ENCODE measurements at regions not wholly inside any gene's neighbourhood (a gene's known extent, or its start where the extent isn't known, plus 50 kb on each side); places are given as distances from the start of the nearest gene placed in this dataset.

DNA sequence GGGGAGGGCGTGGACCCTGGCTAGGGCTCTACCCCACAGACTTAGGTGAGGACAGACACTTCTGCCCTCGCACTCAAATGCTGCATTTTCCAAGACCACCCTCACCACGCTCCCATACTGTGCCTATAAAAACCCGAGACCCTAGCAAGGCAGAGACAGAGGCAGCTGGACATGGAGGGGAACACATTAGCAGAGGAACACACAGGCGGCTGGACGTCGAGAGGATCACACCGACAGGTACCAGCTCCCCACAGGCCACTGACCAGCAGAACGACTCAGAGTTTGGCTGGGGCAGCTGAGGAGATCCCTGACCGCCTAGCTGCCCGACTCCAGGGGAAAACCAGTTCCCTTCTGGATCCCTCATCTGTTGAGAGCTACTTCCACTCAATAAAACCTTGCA lies 338.2 kb upstream of the SMIM30 start (continued):
- TF ChIP-seq, protein P1, sequence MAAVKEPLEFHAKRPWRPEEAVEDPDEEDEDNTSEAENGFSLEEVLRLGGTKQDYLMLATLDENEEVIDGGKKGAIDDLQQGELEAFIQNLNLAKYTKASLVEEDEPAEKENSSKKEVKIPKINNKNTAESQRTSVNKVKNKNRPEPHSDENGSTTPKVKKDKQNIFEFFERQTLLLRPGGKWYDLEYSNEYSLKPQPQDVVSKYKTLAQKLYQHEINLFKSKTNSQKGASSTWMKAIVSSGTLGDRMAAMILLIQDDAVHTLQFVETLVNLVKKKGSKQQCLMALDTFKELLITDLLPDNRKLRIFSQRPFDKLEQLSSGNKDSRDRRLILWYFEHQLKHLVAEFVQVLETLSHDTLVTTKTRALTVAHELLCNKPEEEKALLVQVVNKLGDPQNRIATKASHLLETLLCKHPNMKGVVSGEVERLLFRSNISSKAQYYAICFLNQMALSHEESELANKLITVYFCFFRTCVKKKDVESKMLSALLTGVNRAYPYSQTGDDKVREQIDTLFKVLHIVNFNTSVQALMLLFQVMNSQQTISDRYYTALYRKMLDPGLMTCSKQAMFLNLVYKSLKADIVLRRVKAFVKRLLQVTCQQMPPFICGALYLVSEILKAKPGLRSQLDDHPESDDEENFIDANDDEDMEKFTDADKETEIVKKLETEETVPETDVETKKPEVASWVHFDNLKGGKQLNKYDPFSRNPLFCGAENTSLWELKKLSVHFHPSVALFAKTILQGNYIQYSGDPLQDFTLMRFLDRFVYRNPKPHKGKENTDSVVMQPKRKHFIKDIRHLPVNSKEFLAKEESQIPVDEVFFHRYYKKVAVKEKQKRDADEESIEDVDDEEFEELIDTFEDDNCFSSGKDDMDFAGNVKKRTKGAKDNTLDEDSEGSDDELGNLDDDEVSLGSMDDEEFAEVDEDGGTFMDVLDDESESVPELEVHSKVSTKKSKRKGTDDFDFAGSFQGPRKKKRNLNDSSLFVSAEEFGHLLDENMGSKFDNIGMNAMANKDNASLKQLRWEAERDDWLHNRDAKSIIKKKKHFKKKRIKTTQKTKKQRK (IDR thresholded peaks at IDR 0.05; ENCODE audit: low read depth, low read length): no peak
- no peak for TF ChIP-seq CREB1 (IDR thresholded peaks at IDR 0.05; ENCODE audit: low read depth)
- no peak for TF ChIP-seq BMI1 (IDR thresholded peaks at IDR 0.05; ENCODE audit: borderline replicate concordance)
- TF ChIP-seq SUZ12 (IDR thresholded peaks at IDR 0.05; ENCODE audit: unreplicated experiment): no peak
- no peak for TF ChIP-seq EGR1 (IDR thresholded peaks at IDR 0.05; ENCODE audit: borderline replicate concordance in 1 of 2, low read depth in 2 of 2, low read length in 2 of 2)
- no peak for TF ChIP-seq CBX5 (IDR thresholded peaks at IDR 0.05; ENCODE audit: low read depth)

DNA sequence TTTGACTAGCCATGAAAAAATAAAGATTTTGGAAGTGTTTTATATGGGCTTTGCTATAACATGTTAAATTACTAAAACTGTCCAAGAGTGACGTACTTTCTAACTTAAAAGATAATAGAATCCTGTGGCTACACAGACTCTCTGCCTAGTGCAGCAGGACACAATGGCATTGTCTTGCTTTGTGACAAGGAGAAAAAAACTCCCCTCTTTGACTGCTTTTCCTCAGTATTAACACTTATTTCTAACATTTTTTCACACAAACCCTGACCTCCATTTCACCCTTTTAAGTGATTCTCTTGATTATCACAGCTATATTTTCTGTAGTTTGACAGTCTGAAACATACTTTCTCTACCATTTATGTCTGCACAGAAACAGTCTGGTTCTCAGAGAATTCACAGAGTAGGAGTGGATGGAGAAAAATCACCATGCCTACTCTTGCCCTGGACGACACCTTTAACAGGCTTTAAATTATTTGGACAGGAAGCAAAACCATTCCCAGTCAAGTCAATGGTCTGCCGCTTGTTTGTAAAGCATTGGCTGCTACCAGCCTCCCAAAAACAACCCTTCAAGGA lies 336.3 kb upstream of the SMIM30 start:
- Histone ChIP-seq H4K20me1 (ENCODE audit: control insufficient read depth, insufficient read depth) (no peaks in the 10 kb centered on the region), H3K4me3 (no peak overlapping the region), H3K4me2 (ENCODE audit: control insufficient read depth, insufficient read depth) (no peak overlapping the region), H3K36me3 (ENCODE audit: control insufficient read depth in 2 of 2, insufficient read depth in 2 of 2, low read length in 1 of 2) (no peaks in the 10 kb centered on the region), H3K4me1 (ENCODE audit: control insufficient read depth, insufficient read depth, low read length) (no peaks in the 10 kb centered on the region), H3K9ac (ENCODE audit: control insufficient read depth, insufficient read depth, low read length) (no peak overlapping the region), H3K27ac (ENCODE audit: control insufficient read depth, insufficient read depth) (no peak overlapping the region), H3K27me3 (replicated peaks in 1 of 2; ENCODE audit: control insufficient read depth in 2 of 2, insufficient read depth in 2 of 2, low read length in 1 of 2) (no peaks in the 10 kb centered on the region), H3K9me3 (replicated peaks; ENCODE audit: control insufficient read depth, insufficient read depth, low read length) (no peaks in the 10 kb centered on the region), H2AFZ (ENCODE audit: control insufficient read depth, low read depth, low read length) (no peak overlapping the region), H3K79me2 (ENCODE audit: control insufficient read depth, insufficient read depth, low read length) (no peaks in the 10 kb centered on the region)
- intact Hi-C loops (cut with micrococcal nuclease; ENCODE audit: unreplicated experiment): no loop called here
- no peak for DNase-seq (ENCODE audit: low read depth, low spot score)
- no TSS peak for BruUV-seq (replicated peaks)
- FAIRE-seq: no peak
- WGBS (ENCODE audit: insufficient coverage, insufficient replicate concordance, low lambda C conversion rate, missing lambda C conversion rate): 47% methylated on average over 3 of the region's 3 CpGs
- in situ Hi-C loops (cut with MboI): no loop called here
- RAD21 ChIA-PET (ENCODE audit: unreplicated experiment): no interaction called here
- POLR2A ChIA-PET: no interaction called here
- SMC1A ChIA-PET (ENCODE audit: uncharacterized antibody, unreplicated experiment): no interaction called here
- ATAC-seq: no peak
- TF ChIP-seq BCL11A (IDR thresholded peaks at IDR 0.05; ENCODE audit: low read depth, low read length): no peak
- TF ChIP-seq SUPT20H (IDR thresholded peaks at IDR 0.05; ENCODE audit: borderline replicate concordance, control insufficient read depth, low read depth, low read length): no peak
- no peak for TF ChIP-seq BHLHE40 (IDR thresholded peaks at IDR 0.05; ENCODE audit: borderline replicate concordance in 1 of 2, low read depth in 2 of 2, low read length in 1 of 2)
- TF ChIP-seq, protein P2, sequence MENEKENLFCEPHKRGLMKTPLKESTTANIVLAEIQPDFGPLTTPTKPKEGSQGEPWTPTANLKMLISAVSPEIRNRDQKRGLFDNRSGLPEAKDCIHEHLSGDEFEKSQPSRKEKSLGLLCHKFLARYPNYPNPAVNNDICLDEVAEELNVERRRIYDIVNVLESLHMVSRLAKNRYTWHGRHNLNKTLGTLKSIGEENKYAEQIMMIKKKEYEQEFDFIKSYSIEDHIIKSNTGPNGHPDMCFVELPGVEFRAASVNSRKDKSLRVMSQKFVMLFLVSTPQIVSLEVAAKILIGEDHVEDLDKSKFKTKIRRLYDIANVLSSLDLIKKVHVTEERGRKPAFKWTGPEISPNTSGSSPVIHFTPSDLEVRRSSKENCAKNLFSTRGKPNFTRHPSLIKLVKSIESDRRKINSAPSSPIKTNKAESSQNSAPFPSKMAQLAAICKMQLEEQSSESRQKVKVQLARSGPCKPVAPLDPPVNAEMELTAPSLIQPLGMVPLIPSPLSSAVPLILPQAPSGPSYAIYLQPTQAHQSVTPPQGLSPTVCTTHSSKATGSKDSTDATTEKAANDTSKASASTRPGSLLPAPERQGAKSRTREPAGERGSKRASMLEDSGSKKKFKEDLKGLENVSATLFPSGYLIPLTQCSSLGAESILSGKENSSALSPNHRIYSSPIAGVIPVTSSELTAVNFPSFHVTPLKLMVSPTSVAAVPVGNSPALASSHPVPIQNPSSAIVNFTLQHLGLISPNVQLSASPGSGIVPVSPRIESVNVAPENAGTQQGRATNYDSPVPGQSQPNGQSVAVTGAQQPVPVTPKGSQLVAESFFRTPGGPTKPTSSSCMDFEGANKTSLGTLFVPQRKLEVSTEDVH (IDR thresholded peaks at IDR 0.05; ENCODE audit: low read depth, partially characterized antibody): no peak
- no peak for TF ChIP-seq CBX5 (IDR thresholded peaks at IDR 0.05; ENCODE audit: low read depth)
- TF ChIP-seq ZNF207 (IDR thresholded peaks at IDR 0.05; ENCODE audit: borderline replicate concordance): no peak
- no peak for TF ChIP-seq NRF1 (conservative IDR thresholded peaks at IDR 0.05; ENCODE audit: low read depth, low read length)
- TF ChIP-seq RAD51 (IDR thresholded peaks at IDR 0.05): no peak
- CTCF ChIA-PET: interaction anchor here (0.8 kb wide), 1 partner anchor 33 kb away, joined by 4 read pairs; no protein-coding TSS in a partner anchor
